Keratinocyte (primary cell): ENCODE measurements at regions not wholly inside any gene's neighbourhood (a gene's known extent, or its start where the extent isn't known, plus 50 kb on each side); places are given as distances from the start of the nearest gene placed in this dataset.

ENCODE experiments used
- DNase-seq: peaks from one replicate; pipeline ENCODE4 v3.0.0-alpha.2; 2011; ENCODE audit warnings: low read depth, missing footprints, low spot score
- FAIRE-seq: peaks from 2 replicates; lab custom pipeline; 2011; peaks lifted over from hg19 to GRCh38; lab: Jason Lieb, UNC
- H2AFZ ChIP-seq: 2 replicates; pipeline ENCODE4 v1.6.0; 2012; ENCODE audit warnings: low read length, control low read depth, inconsistent platforms; ENCODE audit not compliant: control insufficient read depth
- H3K27ac ChIP-seq: 2 replicates; pipeline ENCODE4 v1.5.1; 2011; ENCODE audit warnings: low read length; ENCODE audit not compliant: control insufficient read depth, insufficient read depth
- H3K27me3 ChIP-seq: 3 replicates; pipeline ENCODE4 v1.6.0; 2011; ENCODE audit warnings: low read length; ENCODE audit not compliant: control insufficient read depth, insufficient read depth; ENCODE audit errors: extremely low read depth
- H3K36me3 ChIP-seq, 2 experiments: 2 replicates in 1 of 2; 3 replicates in 1 of 2; pipeline ENCODE4 v1.5.1; 2011; ENCODE audit warnings: low read length in 2 of 2, mild to moderate bottlenecking in 1 of 2; ENCODE audit not compliant: control insufficient read depth in 2 of 2, insufficient read depth in 2 of 2; ENCODE audit errors: extremely low read depth in 1 of 2
- H3K4me1 ChIP-seq: 3 replicates; pipeline ENCODE4 v1.5.1; 2011; ENCODE audit warnings: low read length; ENCODE audit not compliant: control insufficient read depth, insufficient read depth; ENCODE audit errors: extremely low read depth
- H3K4me2 ChIP-seq: 3 replicates; pipeline ENCODE4 v1.6.0; 2011; ENCODE audit warnings: low read depth, low read length; ENCODE audit not compliant: control insufficient read depth, insufficient read depth; ENCODE audit errors: extremely low read depth
- H3K4me3 ChIP-seq, 3 experiments: fragments of 200-600 bp in 1 of 3; sonication (generic) in 1 of 3; 2 replicates in 2 of 3; 3 replicates in 1 of 3; pipeline ENCODE4 v1.5.1; 2011 to 2016; ENCODE audit warnings: low read length in 3 of 3, mild to moderate bottlenecking in 3 of 3, control low read depth in 2 of 3, inconsistent platforms in 1 of 3, low read depth in 1 of 3, mixed read lengths in 1 of 3, mixed run types in 1 of 3, moderate library complexity in 1 of 3; ENCODE audit not compliant: control insufficient read depth in 2 of 3, insufficient read depth in 2 of 3; ENCODE audit errors: extremely low read depth in 1 of 3
- H3K79me2 ChIP-seq: 2 replicates; pipeline ENCODE4 v1.6.0; 2012; ENCODE audit warnings: low read length; ENCODE audit not compliant: control insufficient read depth, insufficient read depth
- H3K9ac ChIP-seq: 3 replicates; pipeline ENCODE4 v1.6.0; 2011; ENCODE audit warnings: low read length; ENCODE audit not compliant: control insufficient read depth, insufficient read depth; ENCODE audit errors: extremely low read depth
- H3K9me1 ChIP-seq: 3 replicates; pipeline ENCODE4 v1.6.0; 2011; ENCODE audit warnings: low read length; ENCODE audit not compliant: control insufficient read depth, insufficient read depth; ENCODE audit errors: extremely low read depth
- H3K9me3 ChIP-seq: 2 replicates; pipeline ENCODE4 v1.5.1; 2012; ENCODE audit warnings: low read depth, low read length; ENCODE audit not compliant: control insufficient read depth
- H4K20me1 ChIP-seq: 3 replicates; pipeline ENCODE4 v1.6.0; 2011; ENCODE audit warnings: low read length; ENCODE audit not compliant: control insufficient read depth, insufficient read depth; ENCODE audit errors: extremely low read depth
- EZH2 ChIP-seq: IDR thresholded peaks from one replicate; pipeline ENCODE4 v1.6.1; 2012; ENCODE audit warnings: inconsistent platforms, mild to moderate bottlenecking, low read length, moderate library complexity
- dilution Hi-C: fragments of 300-500 bp; cut with MboI; formaldehyde crosslinking; loops from one replicate; pipeline ENCODE4 v1.7.0; 2020; ENCODE audit warnings: low sequenced_read_pairs; ENCODE audit not compliant: extremely low pct_ligation_motif_present
- TF ChIP-seq, protein P1 (sequence below), 3 experiments: IDR thresholded peaks in 1 of 3; conservative IDR thresholded peaks in 1 of 3; optimal IDR thresholded peaks in 1 of 3; 2 replicates in 2 of 3; 3 replicates in 1 of 3; pipeline versions ENCODE3 to v1.5.1; 2011; ENCODE audit warnings: low read length in 3 of 3, mild to moderate bottlenecking in 3 of 3, moderate library complexity in 2 of 3, control low read depth in 1 of 3, inconsistent platforms in 1 of 3; ENCODE audit not compliant: insufficient read depth in 2 of 3; ENCODE audit errors: extremely low read depth in 1 of 3

DNA sequence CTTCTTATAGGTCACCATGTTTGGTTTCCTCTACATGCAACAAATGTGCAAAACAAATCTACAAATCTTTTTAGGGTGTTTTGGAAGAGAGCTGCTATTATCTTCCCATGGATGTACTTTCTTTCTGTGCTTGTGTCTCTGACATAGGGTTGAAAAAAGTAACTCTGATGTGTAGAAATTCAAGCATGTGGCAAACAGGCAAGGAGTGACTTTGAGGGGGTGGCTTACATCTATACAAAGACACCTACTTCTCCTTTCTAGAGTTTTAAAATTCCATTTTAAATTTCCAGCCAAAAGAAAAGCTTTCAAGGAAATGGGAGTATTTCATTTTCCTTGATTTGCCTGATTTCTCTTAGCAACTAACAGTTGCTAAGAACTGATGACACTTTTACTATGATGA is 904.8 kb upstream of the CELF4 start:
- Histone ChIP-seq H3K27me3 (no peaks in the 10 kb centered on the region), H4K20me1 (no peaks in the 10 kb centered on the region), H3K79me2 (no peaks in the 10 kb centered on the region), H3K9me1 (no peaks in the 10 kb centered on the region), H3K36me3 (no peaks in the 10 kb centered on the region), H3K4me2 (no peak overlapping the region), H3K9me3 (no peaks in the 10 kb centered on the region), H3K4me1 (no peaks in the 10 kb centered on the region), H2AFZ (no peak overlapping the region), H3K27ac (no peak overlapping the region), H3K4me3 (no peak overlapping the region), H3K9ac (no peak overlapping the region)
- no peak for TF ChIP-seq EZH2
- TF ChIP-seq, protein P1, sequence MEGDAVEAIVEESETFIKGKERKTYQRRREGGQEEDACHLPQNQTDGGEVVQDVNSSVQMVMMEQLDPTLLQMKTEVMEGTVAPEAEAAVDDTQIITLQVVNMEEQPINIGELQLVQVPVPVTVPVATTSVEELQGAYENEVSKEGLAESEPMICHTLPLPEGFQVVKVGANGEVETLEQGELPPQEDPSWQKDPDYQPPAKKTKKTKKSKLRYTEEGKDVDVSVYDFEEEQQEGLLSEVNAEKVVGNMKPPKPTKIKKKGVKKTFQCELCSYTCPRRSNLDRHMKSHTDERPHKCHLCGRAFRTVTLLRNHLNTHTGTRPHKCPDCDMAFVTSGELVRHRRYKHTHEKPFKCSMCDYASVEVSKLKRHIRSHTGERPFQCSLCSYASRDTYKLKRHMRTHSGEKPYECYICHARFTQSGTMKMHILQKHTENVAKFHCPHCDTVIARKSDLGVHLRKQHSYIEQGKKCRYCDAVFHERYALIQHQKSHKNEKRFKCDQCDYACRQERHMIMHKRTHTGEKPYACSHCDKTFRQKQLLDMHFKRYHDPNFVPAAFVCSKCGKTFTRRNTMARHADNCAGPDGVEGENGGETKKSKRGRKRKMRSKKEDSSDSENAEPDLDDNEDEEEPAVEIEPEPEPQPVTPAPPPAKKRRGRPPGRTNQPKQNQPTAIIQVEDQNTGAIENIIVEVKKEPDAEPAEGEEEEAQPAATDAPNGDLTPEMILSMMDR (optimal IDR thresholded peaks at IDR 0.05 in 1 of 3, IDR thresholded peaks at IDR 0.05 in 1 of 3, conservative IDR thresholded peaks at IDR 0.05 in 1 of 3; ENCODE audit: extremely low read depth in 1 of 3, insufficient read depth in 2 of 3, low read length in 3 of 3) = no peak
- dilution Hi-C loops = no loop called here
- FAIRE-seq = no peak
- no peak for DNase-seq

GRCh38 chr18:38466426-38466825 is 900.8 kb upstream of the CELF4 start:
- no peaks in the 10 kb centered on the region for H3K9me1 ChIP-seq
- H3K4me2 ChIP-seq = no peak overlapping the region
- FAIRE-seq = no peak
- H3K4me1 ChIP-seq = no peaks in the 10 kb centered on the region
- H3K36me3 ChIP-seq = no peaks in the 10 kb centered on the region
- no peaks in the 10 kb centered on the region for H3K27me3 ChIP-seq
- H3K4me3 ChIP-seq = no peak overlapping the region
- no peak overlapping the region for H2AFZ ChIP-seq
- no peaks in the 10 kb centered on the region for H3K9me3 ChIP-seq
- TF ChIP-seq, protein P1 (optimal IDR thresholded peaks at IDR 0.05 in 1 of 3, IDR thresholded peaks at IDR 0.05 in 1 of 3, conservative IDR thresholded peaks at IDR 0.05 in 1 of 3; ENCODE audit: extremely low read depth in 1 of 3, insufficient read depth in 2 of 3, low read length in 3 of 3) = no peak
- TF ChIP-seq EZH2 = no peak
- no peak overlapping the region for H3K9ac ChIP-seq
- no peaks in the 10 kb centered on the region for H3K79me2 ChIP-seq
- H3K27ac ChIP-seq = no peak overlapping the region
- no peaks in the 10 kb centered on the region for H4K20me1 ChIP-seq
- DNase-seq = no peak
- dilution Hi-C loops = no loop called here
